Left lung (tissue), 4 donors: ENCODE measurements at regions not wholly inside any gene's neighbourhood (a gene's known extent, or its start where the extent isn't known, plus 50 kb on each side); places are given as distances from the start of the nearest gene placed in this dataset.

Source experiments
- ATAC-seq: fragments of 200-7000 bp; cut with Tn5 transposase; one replicate; pipeline ENCODE4 v1.9.1; 2020; ENCODE audit warnings: moderate library complexity
- DNase-seq, 4 donors: peaks; one replicate each; pipeline ENCODE4 v3.0.0-alpha.2; 2013 to 2020
- H3K27ac ChIP-seq, 2 donors: fragments of 200-600 bp; sonication (generic) in 1 of 2; one replicate each; pipeline versions ENCODE4 v1.5.0 to v1.8.0; 2020 to 2021
- H3K27me3 ChIP-seq, 2 donors: fragments of 200-600 bp; sonication (generic) in 1 of 2; one replicate each; pipeline versions ENCODE4 v1.5.0 to v1.8.0; 2020 to 2021
- H3K36me3 ChIP-seq, 2 donors: fragments of 200-600 bp; sonication (generic) in 1 of 2; one replicate each; pipeline versions ENCODE4 v1.5.0 to v1.8.0; 2020 to 2021
- H3K4me1 ChIP-seq, 2 donors: fragments of 200-600 bp; one replicate each; pipeline ENCODE4 v1.8.0; 2021
- H3K4me3 ChIP-seq, 2 donors: fragments of 200-600 bp; sonication (generic) in 1 of 2; one replicate each; pipeline versions ENCODE4 v1.5.0 to v1.8.0; 2020 to 2021; ENCODE audit warnings: mild to moderate bottlenecking in 1 of 2
- H3K9me3 ChIP-seq, 2 donors: fragments of 200-600 bp; sonication (generic) in 1 of 2; one replicate each; pipeline versions ENCODE4 v1.5.0 to v1.8.0; 2020 to 2021
- intact Hi-C, 2 donors: fragments of 100-400 bp; cut with DNase I; formaldehyde crosslinking; loops; one replicate each; pipeline versions ENCODE4 v1.11.2 to v1.14.2; 2022
- TF ChIP-seq, protein P1 (sequence below), 2 donors: fragments of 200-600 bp; sonication (generic) in 1 of 2; IDR thresholded peaks; one replicate each; pipeline versions ENCODE4 v1.5.0 to v1.8.0; 2021; ENCODE audit warnings: antibody characterized with exemption in 2 of 2
- donor health status: DM: no; HTN: yes; CAD: no.
- donor health status: DM: no; HTN: no; CAD: no.

DNA sequence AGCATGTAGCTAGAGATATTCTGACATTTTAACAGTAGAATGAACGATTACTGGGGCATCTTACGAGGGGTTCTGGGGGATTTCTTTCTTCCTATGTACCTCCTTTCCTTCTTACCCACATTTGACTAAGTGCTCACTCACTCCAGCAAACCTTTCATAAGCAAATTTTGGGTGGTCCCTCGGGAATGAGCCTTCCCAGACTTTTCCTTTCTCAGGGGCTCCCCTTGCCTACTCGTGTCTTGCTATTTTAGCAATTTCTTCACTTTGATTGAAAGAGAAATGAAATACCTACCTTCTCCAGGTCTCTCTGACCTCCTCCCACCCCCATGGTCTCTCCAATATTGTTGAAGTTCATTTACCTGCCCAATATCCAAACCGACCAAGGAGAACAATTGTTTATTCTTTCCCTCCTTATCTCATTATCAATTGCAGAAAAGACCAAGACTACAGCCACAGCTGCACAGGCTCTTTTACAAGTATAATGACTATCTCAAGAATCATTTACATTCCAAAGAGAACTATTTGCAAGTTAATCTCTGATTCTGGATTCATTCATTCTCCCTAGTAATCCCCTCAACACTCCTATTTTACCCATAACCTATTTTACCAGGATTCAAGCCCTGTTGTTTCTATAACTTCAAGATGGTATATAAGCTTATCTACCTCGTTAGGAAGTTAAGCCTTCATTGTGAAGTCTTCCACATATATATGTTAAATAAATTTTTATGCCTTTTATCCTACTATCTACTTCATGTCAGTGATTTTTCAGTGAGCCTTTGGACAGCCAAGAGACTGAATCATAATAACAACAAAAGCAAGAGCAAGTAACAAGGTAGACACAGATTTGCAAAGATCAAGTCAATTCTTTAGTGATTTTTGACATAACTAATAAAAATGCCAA is 480.6 kb downstream of the IPMK start:
- DNase-seq (no peak), ATAC-seq (no peak)
- no peaks in the 10 kb centered on the region for H3K4me1 ChIP-seq
- no peaks in the 10 kb centered on the region for H3K27me3 ChIP-seq
- H3K9me3 ChIP-seq = peaks cover 0 to 5% of the 10 kb centered on the region in 2 donors
- H3K4me3 ChIP-seq = no peak overlapping the region
- intact Hi-C loops = no loop called here
- H3K36me3 ChIP-seq = no peaks in the 10 kb centered on the region
- no peak overlapping the region for H3K27ac ChIP-seq
- TF ChIP-seq, protein P1, sequence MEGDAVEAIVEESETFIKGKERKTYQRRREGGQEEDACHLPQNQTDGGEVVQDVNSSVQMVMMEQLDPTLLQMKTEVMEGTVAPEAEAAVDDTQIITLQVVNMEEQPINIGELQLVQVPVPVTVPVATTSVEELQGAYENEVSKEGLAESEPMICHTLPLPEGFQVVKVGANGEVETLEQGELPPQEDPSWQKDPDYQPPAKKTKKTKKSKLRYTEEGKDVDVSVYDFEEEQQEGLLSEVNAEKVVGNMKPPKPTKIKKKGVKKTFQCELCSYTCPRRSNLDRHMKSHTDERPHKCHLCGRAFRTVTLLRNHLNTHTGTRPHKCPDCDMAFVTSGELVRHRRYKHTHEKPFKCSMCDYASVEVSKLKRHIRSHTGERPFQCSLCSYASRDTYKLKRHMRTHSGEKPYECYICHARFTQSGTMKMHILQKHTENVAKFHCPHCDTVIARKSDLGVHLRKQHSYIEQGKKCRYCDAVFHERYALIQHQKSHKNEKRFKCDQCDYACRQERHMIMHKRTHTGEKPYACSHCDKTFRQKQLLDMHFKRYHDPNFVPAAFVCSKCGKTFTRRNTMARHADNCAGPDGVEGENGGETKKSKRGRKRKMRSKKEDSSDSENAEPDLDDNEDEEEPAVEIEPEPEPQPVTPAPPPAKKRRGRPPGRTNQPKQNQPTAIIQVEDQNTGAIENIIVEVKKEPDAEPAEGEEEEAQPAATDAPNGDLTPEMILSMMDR (IDR thresholded peaks at IDR 0.05) = no peak

DNA sequence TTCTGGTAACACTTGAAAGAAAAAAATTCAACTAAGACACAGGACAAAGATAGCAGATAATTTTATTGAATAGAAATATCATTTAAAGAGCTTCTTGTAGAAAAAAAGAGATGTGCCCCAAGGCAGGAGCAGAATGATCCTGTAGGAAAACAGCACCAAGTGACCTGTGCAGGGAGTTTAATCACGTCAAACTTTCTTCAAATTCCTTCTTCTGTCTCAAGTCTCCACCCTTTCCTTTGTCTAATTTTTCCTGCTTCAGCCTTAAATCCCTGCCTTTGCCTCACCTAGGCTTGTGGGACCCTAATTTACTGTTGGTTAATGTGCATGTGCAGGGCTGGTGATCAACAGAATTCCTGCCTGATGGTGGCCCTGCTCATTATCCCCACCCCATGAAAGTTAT is 481.4 kb downstream of the IPMK start:
- Histone ChIP-seq H3K36me3 (no peaks in the 10 kb centered on the region), H3K4me1 (no peaks in the 10 kb centered on the region), H3K27me3 (no peaks in the 10 kb centered on the region), H3K27ac (no peak overlapping the region), H3K4me3 (no peak overlapping the region), H3K9me3 (peaks cover 0 to 5% of the 10 kb centered on the region in 2 donors)
- intact Hi-C loops = no loop called here
- TF ChIP-seq, protein P1 (IDR thresholded peaks at IDR 0.05) = no peak
- ATAC-seq = no peak
- DNase-seq = no peak

DNA sequence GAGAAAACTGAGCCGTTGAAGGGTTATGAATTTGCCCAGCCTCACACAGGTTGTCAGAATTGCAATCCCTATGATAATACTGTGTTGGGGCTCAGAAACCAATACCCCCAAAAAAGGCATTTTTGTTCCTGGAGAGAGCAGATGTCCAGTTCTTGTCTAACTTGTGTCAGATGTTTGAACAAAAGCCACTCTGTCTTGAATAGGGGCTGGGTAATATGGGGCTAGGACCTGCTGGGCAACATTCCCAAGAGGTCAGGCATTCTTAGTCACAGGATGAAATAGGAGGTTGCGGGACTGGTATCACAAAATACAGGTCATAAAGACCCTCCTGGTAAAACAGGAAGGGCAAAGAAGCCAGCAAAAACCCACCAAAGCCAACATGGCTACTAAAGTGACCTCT is 482.1 kb downstream of the IPMK start:
- intact Hi-C loops = no loop called here
- Histone ChIP-seq H3K4me3 (no peak overlapping the region), H3K27ac (no peak overlapping the region), H3K27me3 (no peaks in the 10 kb centered on the region), H3K36me3 (no peaks in the 10 kb centered on the region), H3K9me3 (peaks cover 0 to 5% of the 10 kb centered on the region in 2 donors), H3K4me1 (no peaks in the 10 kb centered on the region)
- ATAC-seq (peak; percentile 78), DNase-seq (peak in 1 of 4 donors; percentile 3)
- TF ChIP-seq, protein P1 (IDR thresholded peaks at IDR 0.05) = no peak

DNA sequence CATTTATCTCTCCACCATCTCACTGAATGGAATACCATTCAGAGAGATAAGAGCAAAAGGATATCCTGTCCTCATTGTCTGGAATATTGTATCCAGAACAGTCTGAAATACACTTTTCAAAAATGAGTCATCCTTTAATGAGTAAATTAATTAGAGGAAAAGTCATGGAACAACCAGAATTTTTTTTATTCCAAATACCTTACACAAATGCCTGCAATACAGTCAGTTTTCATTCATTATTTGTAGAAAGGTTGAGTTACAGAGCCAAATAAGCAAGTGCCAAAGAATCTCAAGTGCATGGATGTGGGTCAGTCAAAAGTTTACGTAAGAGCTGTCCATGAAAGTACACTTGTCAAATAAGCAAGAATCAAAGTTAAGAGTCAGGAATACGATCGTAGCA is 482.6 kb downstream of the IPMK start:
- no peak overlapping the region for H3K4me3 ChIP-seq
- no peak overlapping the region for H3K27ac ChIP-seq
- peaks cover 0 to 6% of the 10 kb centered on the region in 2 donors for H3K9me3 ChIP-seq
- H3K27me3 ChIP-seq = no peaks in the 10 kb centered on the region
- DNase-seq (peak in 1 of 4 donors; percentile 10), ATAC-seq (peak; percentile 86)
- TF ChIP-seq, protein P1 (IDR thresholded peaks at IDR 0.05) = no peak
- H3K36me3 ChIP-seq = no peaks in the 10 kb centered on the region
- intact Hi-C loops = no loop called here
- no peaks in the 10 kb centered on the region for H3K4me1 ChIP-seq

DNA sequence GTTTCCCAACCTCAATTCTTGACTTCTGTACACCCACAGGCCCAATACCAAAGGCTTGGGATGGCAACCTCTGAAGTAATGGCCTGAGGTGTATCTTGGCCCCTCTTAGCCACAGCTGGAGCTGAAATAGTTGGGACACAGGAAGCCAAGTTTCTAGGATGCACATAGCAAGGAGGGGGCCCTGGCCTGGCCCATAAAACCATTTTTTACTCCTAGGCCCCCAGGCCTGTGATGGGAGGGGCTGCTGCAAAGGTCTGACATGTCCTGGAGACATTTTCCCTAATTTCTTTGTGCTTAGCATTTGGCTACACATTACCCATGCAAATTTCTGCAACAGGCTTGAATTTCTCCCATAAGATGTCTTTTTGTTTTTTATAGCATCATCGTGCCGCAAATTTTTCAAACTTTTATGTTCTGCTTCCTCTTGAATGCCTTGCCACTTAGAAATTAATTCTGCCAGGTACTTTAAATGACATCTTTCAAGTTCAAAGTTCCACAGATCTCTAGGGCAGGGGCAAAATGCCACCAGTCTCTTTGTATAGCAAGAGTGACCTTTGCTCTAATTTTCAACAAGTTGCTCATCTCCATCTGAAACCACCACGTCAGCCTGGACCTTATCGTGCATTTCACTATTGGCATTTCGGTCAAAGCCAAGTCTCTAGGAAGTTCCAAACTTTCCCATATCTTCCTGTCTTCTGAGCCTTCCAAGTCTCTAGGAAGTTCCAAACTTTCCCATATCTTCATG is 490.8 kb downstream of the IPMK start:
- H3K27me3 ChIP-seq = no peaks in the 10 kb centered on the region
- no peaks in the 10 kb centered on the region for H3K36me3 ChIP-seq
- H3K27ac ChIP-seq = no peak overlapping the region
- no peak for ATAC-seq
- TF ChIP-seq, protein P1 (IDR thresholded peaks at IDR 0.05) = no peak
- H3K4me3 ChIP-seq = no peak overlapping the region
- DNase-seq = no peak
- no peaks in the 10 kb centered on the region for H3K4me1 ChIP-seq
- peaks cover 0 to 7% of the 10 kb centered on the region in 2 donors for H3K9me3 ChIP-seq
- intact Hi-C loops = no loop called here
